NT2/D1 (cell line): ENCODE measurements at regions not wholly inside any gene's neighbourhood (a gene's known extent, or its start where the extent isn't known, plus 50 kb on each side); places are given as distances from the start of the nearest gene placed in this dataset.

ENCODE experiments used
- YY1 ChIP-seq: IDR thresholded peaks from 2 replicates; pipeline ENCODE4 v1.6.1; 2011; ENCODE audit not compliant: insufficient read length, insufficient read depth
- ZNF274 ChIP-seq: IDR thresholded peaks from 2 replicates; pipeline ENCODE4 v1.6.1; 2011; ENCODE audit warnings: mild to moderate bottlenecking, low read depth, low read length

- TF ChIP-seq ZNF274 (no peak), YY1 (no peak)
Observed at GRCh38 chr12:60977966-60978365, 1282.2 kb upstream of the USP15 start.
